H1 (cell line): ENCODE measurements at regions not wholly inside any gene's neighbourhood (a gene's known extent, or its start where the extent isn't known, plus 50 kb on each side); places are given as distances from the start of the nearest gene placed in this dataset.
"Not testable (repeated sequence)": the region's sequence is repeated elsewhere in the genome, so short reads cannot be mapped to it uniquely, and the experiment has no call there.

Experiments
- CHD2 ChIP-seq: IDR thresholded peaks from 2 replicates; pipeline ENCODE4 v1.6.1; 2012; ENCODE audit warnings: low read length, improper control_type of control experiment
- CTCF ChIP-seq, 3 experiments: IDR thresholded peaks; 1 replicate in 2 of 3; 2 replicates in 1 of 3; pipeline versions ENCODE4 v1.5.1 to v1.6.1; 2011; ENCODE audit warnings: low read length in 3 of 3, mild to moderate bottlenecking in 3 of 3, inconsistent platforms in 2 of 3, low read depth in 1 of 3, moderate library complexity in 1 of 3; ENCODE audit not compliant: insufficient read depth in 1 of 3; ENCODE audit errors: control extremely low read depth in 1 of 3
- RAD21 ChIP-seq, 2 experiments: IDR thresholded peaks in 1 of 2; conservative IDR thresholded peaks in 1 of 2; 2 replicates each; pipeline ENCODE4 v1.6.1; 2011; ENCODE audit warnings: low read depth in 2 of 2, low read length in 2 of 2, improper control_type of control experiment in 1 of 2, inconsistent platforms in 1 of 2, mild to moderate bottlenecking in 1 of 2, moderate library complexity in 1 of 2
- RFX5 ChIP-seq: IDR thresholded peaks from 2 replicates; pipeline ENCODE4 v1.6.1; 2011; ENCODE audit warnings: low read depth, low read length, improper control_type of control experiment, borderline replicate concordance

GRCh38 chr16:34097326-34097725 is 637.9 kb downstream of the TP53TG3F start:
- TF ChIP-seq RAD21 (IDR thresholded peaks at IDR 0.05 in 1 of 2, conservative IDR thresholded peaks at IDR 0.05 in 1 of 2; ENCODE audit: low read depth in 2 of 2, low read length in 2 of 2); CTCF (IDR thresholded peaks at IDR 0.05; ENCODE audit: control extremely low read depth in 1 of 3, insufficient read depth in 1 of 3, low read depth in 1 of 3, low read length in 3 of 3); CHD2; RFX5: not testable (repeated sequence)
